ENCODE measurements at regions not wholly inside any gene's neighbourhood (a gene's known extent, or its start where the extent isn't known, plus 50 kb on each side); places are given as distances from the start of the nearest gene placed in this dataset.

GRCh38 chr5:138664276-138664943, 88.8 kb upstream of the CTNNA1 start:
- DNase-seq: no peak

- DNase-seq: no peak
Measured at GRCh38 chr5:138663561-138663960, 88.4 kb upstream of the HSPA9 start.

- DNase-seq: peak; percentile 23
Measured at GRCh38 chr5:138663009-138663408, 87.8 kb upstream of the HSPA9 start.

GRCh38 chr5:138662599-138662998, 87.4 kb upstream of the HSPA9 start:
- peak; percentile 38 for DNase-seq

- DNase-seq: no peak
Measured at GRCh38 chr5:138661991-138662434, 86.8 kb upstream of the HSPA9 start.

GRCh38 chr5:138661291-138661960, 86.2 kb upstream of the HSPA9 start:
- no peak for DNase-seq

- DNase-seq: no peak
Measured at GRCh38 chr5:138660051-138660572, 84.9 kb upstream of the HSPA9 start.

- no peak for DNase-seq
Measured at GRCh38 chr5:138659561-138659960, 84.4 kb upstream of the HSPA9 start.

- DNase-seq: no peak
Measured at GRCh38 chr5:138659121-138659520, 83.9 kb upstream of the HSPA9 start.

GRCh38 chr5:138658676-138659075, 83.5 kb upstream of the HSPA9 start:
- DNase-seq: no peak

- no peak for DNase-seq
Measured at GRCh38 chr5:138657360-138657759, 82.2 kb upstream of the HSPA9 start.

GRCh38 chr5:138656916-138657315, 81.7 kb upstream of the HSPA9 start:
- no peak for DNase-seq

GRCh38 chr5:138655530-138656190, 80.5 kb upstream of the HSPA9 start:
- DNase-seq: no peak

- peak; percentile 84 for DNase-seq
Measured at GRCh38 chr5:138654281-138654867, 79.2 kb upstream of the HSPA9 start.

GRCh38 chr5:138653502-138653901, 78.3 kb upstream of the HSPA9 start:
- no peak for DNase-seq

GRCh38 chr5:138651767-138652117, 76.5 kb upstream of the HSPA9 start:
- no peak for DNase-seq

GRCh38 chr5:138651058-138651766, 76.0 kb upstream of the HSPA9 start:
- DNase-seq: no peak

GRCh38 chr5:138650196-138650595, 75.0 kb upstream of the HSPA9 start:
- no peak for DNase-seq

- DNase-seq: no peak
Measured at GRCh38 chr5:138649775-138650174, 74.6 kb upstream of the HSPA9 start.

- no peak for DNase-seq
Measured at GRCh38 chr5:138649316-138649720, 74.1 kb upstream of the HSPA9 start.

GRCh38 chr5:138648841-138649240, 73.6 kb upstream of the HSPA9 start:
- DNase-seq: no peak

GRCh38 chr5:138647794-138648410, 72.7 kb upstream of the HSPA9 start:
- no peak for DNase-seq
